ENCODE measurements at regions not wholly inside any gene's neighbourhood (a gene's known extent, or its start where the extent isn't known, plus 50 kb on each side); places are given as distances from the start of the nearest gene placed in this dataset.

DNA sequence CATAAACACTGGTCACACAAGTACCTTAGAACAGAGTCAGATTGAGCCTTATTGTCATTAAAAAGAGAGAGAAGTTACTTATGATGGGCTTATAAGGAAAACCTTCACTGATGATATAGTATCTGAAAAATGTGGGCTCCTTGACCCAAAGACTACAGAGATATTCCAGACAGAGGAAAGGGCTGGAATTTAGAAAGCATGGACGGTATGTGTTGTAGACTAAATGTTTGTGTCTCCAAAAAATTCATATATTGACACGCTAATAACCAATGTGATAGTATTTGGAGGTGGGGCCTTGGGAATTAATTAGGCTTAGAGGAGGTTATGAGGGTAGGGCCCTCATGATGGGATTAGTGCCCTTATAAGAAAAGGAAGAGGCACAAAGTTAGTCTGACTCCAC is 61.0 kb upstream of the DAZL start:
- no peak overlapping the region for H3K27ac ChIP-seq (ENCODE audit: low read length)
- no peaks in the 10 kb centered on the region for H3K27me3 ChIP-seq (ENCODE audit: control insufficient read depth, insufficient read depth, low read length)
- no peaks in the 10 kb centered on the region for H3K9me3 ChIP-seq (ENCODE audit: control insufficient read depth, insufficient read depth, low read depth, low read length)
- no peak for DNase-seq (ENCODE audit: low read depth, low spot score)
- no TSS peak for BruUV-seq (replicated peaks)
- POLR2A ChIA-PET, result no interaction called here
- H3K4me3 ChIP-seq (ENCODE audit: low read depth in 2 of 2, low read length in 2 of 2), result no peak overlapping the region
- no peaks in the 10 kb centered on the region for H3K4me1 ChIP-seq (ENCODE audit: control insufficient read depth, insufficient read depth, low read length)
- TF ChIP-seq TCF7L2 (IDR thresholded peaks at IDR 0.05; ENCODE audit: low read depth, low read length) (no peak), SIN3A (IDR thresholded peaks at IDR 0.05; ENCODE audit: borderline replicate concordance, insufficient read depth, low read depth, low read length) (no peak)
- TF ChIP-seq, protein P1, sequence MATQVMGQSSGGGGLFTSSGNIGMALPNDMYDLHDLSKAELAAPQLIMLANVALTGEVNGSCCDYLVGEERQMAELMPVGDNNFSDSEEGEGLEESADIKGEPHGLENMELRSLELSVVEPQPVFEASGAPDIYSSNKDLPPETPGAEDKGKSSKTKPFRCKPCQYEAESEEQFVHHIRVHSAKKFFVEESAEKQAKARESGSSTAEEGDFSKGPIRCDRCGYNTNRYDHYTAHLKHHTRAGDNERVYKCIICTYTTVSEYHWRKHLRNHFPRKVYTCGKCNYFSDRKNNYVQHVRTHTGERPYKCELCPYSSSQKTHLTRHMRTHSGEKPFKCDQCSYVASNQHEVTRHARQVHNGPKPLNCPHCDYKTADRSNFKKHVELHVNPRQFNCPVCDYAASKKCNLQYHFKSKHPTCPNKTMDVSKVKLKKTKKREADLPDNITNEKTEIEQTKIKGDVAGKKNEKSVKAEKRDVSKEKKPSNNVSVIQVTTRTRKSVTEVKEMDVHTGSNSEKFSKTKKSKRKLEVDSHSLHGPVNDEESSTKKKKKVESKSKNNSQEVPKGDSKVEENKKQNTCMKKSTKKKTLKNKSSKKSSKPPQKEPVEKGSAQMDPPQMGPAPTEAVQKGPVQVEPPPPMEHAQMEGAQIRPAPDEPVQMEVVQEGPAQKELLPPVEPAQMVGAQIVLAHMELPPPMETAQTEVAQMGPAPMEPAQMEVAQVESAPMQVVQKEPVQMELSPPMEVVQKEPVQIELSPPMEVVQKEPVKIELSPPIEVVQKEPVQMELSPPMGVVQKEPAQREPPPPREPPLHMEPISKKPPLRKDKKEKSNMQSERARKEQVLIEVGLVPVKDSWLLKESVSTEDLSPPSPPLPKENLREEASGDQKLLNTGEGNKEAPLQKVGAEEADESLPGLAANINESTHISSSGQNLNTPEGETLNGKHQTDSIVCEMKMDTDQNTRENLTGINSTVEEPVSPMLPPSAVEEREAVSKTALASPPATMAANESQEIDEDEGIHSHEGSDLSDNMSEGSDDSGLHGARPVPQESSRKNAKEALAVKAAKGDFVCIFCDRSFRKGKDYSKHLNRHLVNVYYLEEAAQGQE (IDR thresholded peaks at IDR 0.05; ENCODE audit: insufficient read depth in 1 of 2, low read depth in 2 of 2, low read length in 1 of 2), result no peak
- TF ChIP-seq, protein P2, sequence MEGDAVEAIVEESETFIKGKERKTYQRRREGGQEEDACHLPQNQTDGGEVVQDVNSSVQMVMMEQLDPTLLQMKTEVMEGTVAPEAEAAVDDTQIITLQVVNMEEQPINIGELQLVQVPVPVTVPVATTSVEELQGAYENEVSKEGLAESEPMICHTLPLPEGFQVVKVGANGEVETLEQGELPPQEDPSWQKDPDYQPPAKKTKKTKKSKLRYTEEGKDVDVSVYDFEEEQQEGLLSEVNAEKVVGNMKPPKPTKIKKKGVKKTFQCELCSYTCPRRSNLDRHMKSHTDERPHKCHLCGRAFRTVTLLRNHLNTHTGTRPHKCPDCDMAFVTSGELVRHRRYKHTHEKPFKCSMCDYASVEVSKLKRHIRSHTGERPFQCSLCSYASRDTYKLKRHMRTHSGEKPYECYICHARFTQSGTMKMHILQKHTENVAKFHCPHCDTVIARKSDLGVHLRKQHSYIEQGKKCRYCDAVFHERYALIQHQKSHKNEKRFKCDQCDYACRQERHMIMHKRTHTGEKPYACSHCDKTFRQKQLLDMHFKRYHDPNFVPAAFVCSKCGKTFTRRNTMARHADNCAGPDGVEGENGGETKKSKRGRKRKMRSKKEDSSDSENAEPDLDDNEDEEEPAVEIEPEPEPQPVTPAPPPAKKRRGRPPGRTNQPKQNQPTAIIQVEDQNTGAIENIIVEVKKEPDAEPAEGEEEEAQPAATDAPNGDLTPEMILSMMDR (IDR thresholded peaks at IDR 0.05), result no peak
- H3K36me3 ChIP-seq (ENCODE audit: control insufficient read depth, insufficient read depth, low read length), result no peaks in the 10 kb centered on the region
- in situ Hi-C loops (cut with HindIII; ENCODE audit: low pct_unique_long_range_greater_than_20kb, low sequenced_read_pairs), result no loop called here
- intact Hi-C loops (cut with micrococcal nuclease; ENCODE audit: unreplicated experiment), result no loop called here
- CTCF ChIA-PET, result no interaction called here
- no peak for ATAC-seq

DNA sequence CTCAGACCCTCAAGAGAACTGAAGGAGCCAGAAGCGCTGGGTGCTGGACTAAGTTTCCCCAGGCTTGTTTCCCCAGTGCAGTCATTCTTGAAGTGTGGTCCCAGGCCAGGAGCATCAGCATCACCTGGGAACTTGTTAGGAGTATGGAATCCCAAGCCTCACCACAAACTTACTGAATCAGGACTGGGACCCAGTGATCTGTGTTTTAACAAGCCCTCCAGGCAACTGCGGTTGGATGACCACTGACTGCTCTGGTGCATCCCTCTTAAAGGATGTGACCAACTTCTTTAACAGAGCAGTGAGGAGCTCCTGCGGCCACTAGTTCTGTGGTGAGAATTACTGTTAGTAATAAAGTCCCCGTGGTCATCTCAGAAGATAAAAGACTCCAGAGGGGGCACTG is 62.4 kb upstream of the DAZL start:
- H3K9me3 ChIP-seq (ENCODE audit: control insufficient read depth, insufficient read depth, low read depth, low read length), result no peaks in the 10 kb centered on the region
- no peak overlapping the region for H3K4me3 ChIP-seq (ENCODE audit: low read depth in 2 of 2, low read length in 2 of 2)
- ChIA-PET POLR2A (no interaction called here), CTCF (no interaction called here)
- no peaks in the 10 kb centered on the region for H3K4me1 ChIP-seq (ENCODE audit: control insufficient read depth, insufficient read depth, low read length)
- ATAC-seq, result no peak
- BruUV-seq (replicated peaks), result no TSS peak
- in situ Hi-C loops (cut with HindIII; ENCODE audit: low pct_unique_long_range_greater_than_20kb, low sequenced_read_pairs), result no loop called here
- no peaks in the 10 kb centered on the region for H3K27me3 ChIP-seq (ENCODE audit: control insufficient read depth, insufficient read depth, low read length)
- no peak overlapping the region for H3K27ac ChIP-seq (ENCODE audit: low read length)
- TF ChIP-seq, protein P1 (IDR thresholded peaks at IDR 0.05; ENCODE audit: insufficient read depth in 1 of 2, low read depth in 2 of 2, low read length in 1 of 2), result no peak
- TF ChIP-seq POLR2AphosphoS5 (IDR thresholded peaks at IDR 0.05; ENCODE audit: low read depth, low read length) (no peak), SIN3A (IDR thresholded peaks at IDR 0.05; ENCODE audit: borderline replicate concordance, insufficient read depth, low read depth, low read length) (no peak), TCF7L2 (IDR thresholded peaks at IDR 0.05; ENCODE audit: low read depth, low read length) (no peak)
- TF ChIP-seq, protein P2 (IDR thresholded peaks at IDR 0.05), result no peak
- intact Hi-C loops (cut with micrococcal nuclease; ENCODE audit: unreplicated experiment), result no loop called here
- DNase-seq (ENCODE audit: low read depth, low spot score), result no peak
- H3K36me3 ChIP-seq (ENCODE audit: control insufficient read depth, insufficient read depth, low read length), result no peaks in the 10 kb centered on the region

Data from Panc1 (cell line).